GM19328 (cell line): ENCODE measurements at regions not wholly inside any gene's neighbourhood (a gene's known extent, or its start where the extent isn't known, plus 50 kb on each side); places are given as distances from the start of the nearest gene placed in this dataset.
"Not testable (repeated sequence)": the region's sequence is repeated elsewhere in the genome, so short reads cannot be mapped to it uniquely, and the experiment has no call there.

Experiments
- ATAC-seq: cut with Tn5 transposase; IDR thresholded peaks from one replicate; pipeline ENCODE4 v1.9.1; 2021; ENCODE audit warnings: mild to moderate bottlenecking, moderate library complexity; ENCODE audit not compliant: unreplicated experiment

DNA sequence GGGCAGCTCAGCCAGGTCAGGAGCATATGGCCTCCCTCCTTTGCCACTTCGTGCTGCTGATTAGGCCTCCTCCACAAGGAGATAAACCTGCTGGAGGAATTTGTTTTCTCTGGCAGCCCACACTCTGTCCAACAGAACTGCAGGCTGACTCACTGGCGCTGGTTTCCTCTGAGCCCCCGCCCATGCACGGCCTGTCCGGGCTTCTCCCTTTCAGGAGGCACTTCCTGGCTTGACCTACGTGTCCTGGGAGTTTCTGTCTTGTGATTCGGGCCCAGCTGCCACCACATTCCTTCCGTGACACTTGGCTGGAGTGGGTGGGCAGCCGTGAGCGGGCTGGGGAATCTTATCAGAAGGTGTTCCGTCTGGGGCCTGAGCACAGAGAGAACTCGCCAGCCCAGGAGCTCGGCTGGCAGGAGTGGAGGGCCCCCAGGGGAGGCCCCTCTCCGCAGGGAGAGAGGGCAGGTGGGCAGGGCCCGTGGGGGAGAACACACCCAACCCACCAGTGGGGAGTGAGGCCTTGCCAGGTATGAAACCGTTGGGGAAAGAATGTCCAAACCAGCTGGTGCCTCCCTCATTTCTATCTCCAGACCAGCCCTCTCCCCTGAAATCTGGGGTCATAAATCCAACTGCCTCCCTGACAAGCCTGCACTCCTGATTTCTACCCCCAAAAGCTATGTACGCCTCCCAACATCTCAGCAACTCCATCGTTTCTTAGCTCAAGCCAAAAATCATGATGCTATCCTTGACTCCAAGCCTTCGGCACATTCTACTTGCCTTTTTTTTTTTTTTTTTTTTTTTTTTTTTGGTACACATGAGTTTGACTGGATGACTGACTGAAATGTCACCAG is 110.6 kb upstream of the MEF2A start:
- ATAC-seq, result no peak

DNA sequence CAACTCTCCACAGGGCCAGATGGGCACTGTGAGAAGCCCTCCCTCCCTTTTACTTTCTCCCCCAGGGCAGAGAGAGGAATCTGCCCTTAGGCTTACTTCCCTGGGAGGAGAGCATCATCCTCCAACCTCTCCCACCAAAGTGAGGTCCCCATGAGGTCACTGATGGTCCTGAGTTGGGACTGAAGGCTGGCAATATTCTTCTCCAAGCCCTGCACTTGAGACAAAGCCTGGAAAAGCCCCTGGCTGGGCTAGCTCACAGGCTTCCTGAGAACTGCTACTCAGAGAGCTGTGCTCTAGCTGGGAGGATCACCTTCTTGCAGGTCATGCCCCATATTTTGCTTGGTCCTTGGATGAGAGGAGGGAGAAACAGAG is 110.0 kb upstream of the MEF2A start:
- ATAC-seq, result no peak

- no peak for ATAC-seq
These were observed 101.6 kb upstream of the MEF2A start for GRCh38 chr15:99464137-99464536.

- no peak for ATAC-seq
These were observed 99.0 kb upstream of the MEF2A start for GRCh38 chr15:99466701-99467337.

- ATAC-seq, result no peak
These were observed 98.5 kb upstream of the MEF2A start for GRCh38 chr15:99467338-99467720.

DNA sequence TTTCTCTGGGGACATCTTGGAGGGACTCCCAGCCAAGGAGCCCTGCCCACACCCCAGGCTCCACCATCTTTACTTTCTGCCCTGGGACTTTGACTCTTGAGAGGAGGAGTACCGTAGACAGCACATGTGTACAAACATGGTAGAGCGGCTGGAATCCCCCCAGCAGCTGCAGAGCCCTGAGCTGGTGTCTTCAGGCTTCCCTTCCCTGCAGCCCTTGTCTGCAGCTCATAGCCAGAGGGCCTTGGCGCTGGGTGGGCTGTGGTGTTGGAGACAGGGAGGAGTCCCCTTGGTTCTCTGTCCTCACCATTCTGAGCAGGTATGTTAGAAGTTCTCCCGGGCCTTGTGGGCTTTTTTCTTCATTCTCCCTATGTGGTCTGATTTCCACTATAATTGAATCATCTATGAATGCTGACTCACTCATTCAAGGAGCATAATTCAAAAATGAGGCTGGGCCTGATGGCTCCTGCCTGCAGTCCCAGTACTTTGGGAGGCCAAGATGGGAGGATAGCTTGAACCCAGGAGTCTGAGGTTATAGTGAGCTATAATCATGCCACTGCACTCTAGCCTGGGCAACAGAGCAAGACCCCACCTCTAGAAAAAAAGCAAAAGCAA is 97.8 kb upstream of the MEF2A start:
- no peak for ATAC-seq

- not testable (repeated sequence) for ATAC-seq
These were observed 95.6 kb upstream of the MEF2A start for GRCh38 chr15:99470204-99470603.

GRCh38 chr15:99472416-99473145 is 93.2 kb upstream of the MEF2A start:
- ATAC-seq, result no peak

- no peak for ATAC-seq
These were observed 91.5 kb upstream of the MEF2A start for GRCh38 chr15:99473981-99474906.

GRCh38 chr15:99474909-99475753 is 90.7 kb upstream of the MEF2A start:
- ATAC-seq, result no peak

- ATAC-seq, result no peak
These were observed 89.9 kb upstream of the MEF2A start for GRCh38 chr15:99475754-99476412.

- ATAC-seq, result peak; percentile 55
These were observed 89.2 kb upstream of the MEF2A start for GRCh38 chr15:99476413-99477222.

- ATAC-seq, result no peak
These were observed 87.9 kb upstream of the MEF2A start for GRCh38 chr15:99477791-99478471.

DNA sequence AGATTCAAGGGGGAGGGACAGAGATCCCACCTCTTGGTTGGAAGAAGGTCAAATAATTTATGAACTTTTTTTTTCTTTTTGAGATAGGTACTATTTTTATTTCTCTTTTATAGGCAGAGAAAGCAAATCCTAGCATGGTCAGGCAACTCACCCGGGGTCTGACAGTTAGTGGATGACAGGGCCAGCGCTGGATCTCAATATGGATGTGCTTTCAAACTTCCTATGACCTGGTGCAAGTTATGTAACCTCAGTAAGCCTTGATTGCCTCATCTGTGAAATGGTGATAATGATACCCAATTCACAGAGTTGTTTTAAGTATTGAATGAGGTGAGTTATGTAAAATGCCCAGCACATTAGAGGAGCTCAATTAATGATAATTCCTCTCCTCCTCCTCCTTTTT is 86.8 kb upstream of the MEF2A start:
- ATAC-seq, result no peak

DNA sequence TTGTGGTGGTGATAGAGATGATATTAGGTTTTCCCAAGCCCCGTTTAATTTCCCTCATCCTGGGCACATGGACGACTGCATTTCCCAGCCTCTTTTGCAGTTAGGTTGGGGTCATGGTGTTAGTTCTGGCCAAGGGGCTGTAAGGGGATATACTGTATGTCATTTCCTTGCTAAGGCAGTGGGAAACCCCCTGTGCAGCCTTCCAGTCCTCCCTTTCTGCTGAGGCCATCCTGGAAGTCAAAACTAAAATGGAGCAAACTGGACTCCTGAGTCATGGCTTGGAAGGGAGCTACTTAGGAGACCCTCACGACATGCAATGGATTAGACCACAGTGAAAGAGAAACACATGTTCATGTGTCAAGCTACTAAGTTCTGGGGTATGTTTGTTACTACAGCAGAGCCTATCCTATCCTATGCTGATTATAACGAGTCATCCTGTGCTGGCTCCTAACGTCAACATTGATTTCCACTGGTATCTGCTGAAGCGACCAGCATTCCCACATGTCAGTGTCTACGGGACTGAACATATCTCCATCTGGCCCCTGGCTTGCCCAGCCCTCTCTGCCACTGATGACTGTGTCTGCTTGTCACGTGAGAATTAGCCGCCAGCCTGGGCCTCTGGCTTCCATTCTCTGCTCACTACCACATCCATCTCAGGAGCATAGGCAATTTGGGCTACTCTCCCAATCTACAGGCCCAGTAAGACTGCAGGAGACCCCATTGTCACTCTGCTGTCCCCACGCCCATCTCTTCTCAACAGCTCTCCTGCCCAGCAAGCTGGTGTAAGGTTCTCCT is 85.6 kb upstream of the MEF2A start:
- no peak for ATAC-seq

DNA sequence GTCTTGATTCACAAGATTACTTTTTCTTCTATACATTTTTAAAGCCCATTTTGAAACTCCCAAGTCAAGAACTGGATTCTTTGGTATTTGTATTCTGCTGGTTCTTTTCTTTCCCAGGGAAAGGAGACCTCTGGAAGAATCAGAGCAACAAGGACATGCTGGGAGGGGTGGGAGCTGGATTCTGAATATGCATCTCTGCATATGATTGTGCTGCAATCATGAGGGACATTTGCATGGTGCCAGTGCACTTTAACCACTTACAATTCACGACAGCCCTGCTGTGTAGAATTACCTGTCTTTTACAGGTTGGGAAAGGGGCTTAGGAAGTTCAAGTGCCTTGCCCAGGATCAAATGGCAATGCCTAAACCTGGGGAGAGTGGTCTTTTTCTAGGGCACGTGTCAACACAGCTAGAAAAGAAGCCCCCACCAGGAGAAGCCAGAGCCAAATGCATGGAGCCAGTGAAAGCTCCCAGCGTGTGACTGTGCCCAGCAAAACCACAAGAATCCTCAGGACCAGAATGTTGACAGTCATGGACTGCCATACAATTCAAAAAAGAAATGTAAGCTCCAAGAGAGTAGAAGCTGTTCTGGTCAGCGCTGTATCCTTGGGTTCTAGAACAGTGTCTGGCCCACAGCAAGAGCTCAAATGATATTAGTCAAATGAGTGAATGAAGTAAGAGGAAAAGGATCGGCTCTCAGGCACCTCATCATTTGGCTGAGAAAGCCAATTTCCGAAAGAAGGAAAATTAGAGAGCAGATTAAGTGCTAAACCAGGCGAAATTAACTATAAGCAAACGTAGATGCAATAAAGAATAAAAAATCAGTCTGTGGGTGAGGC is 84.5 kb upstream of the MEF2A start:
- ATAC-seq, result no peak
